ENCODE measurements at regions not wholly inside any gene's neighbourhood (a gene's known extent, or its start where the extent isn't known, plus 50 kb on each side); places are given as distances from the start of the nearest gene placed in this dataset.

GRCh38 chr21:41689289-41689583 is 77.6 kb downstream of the RIPK4 start:
- Mint-ChIP-seq H3K27ac (no peak overlapping the region), H3K27me3 (peaks cover 39% of the 10 kb centered on the region), H3K4me3 (no peak overlapping the region), H3K9me3 (peaks cover 0 to 7% of the 10 kb centered on the region in 2 donors), H3K4me1 (no peaks in the 10 kb centered on the region)
- ATAC-seq (peak; percentile 69), DNase-seq (no peak)

- no peak overlapping the region for H3K27ac Mint-ChIP-seq
- H3K4me1 Mint-ChIP-seq: no peaks in the 10 kb centered on the region
- no peak for DNase-seq
Measured at GRCh38 chr21:41687633-41688032, 79.2 kb downstream of the RIPK4 start.

GRCh38 chr21:41686664-41687063 is 80.2 kb downstream of the RIPK4 start:
- Mint-ChIP-seq H3K9me3 (no peaks in the 10 kb centered on the region), H3K4me3 (no peak overlapping the region), H3K27me3 (peaks cover 30% of the 10 kb centered on the region), H3K4me1 (no peaks in the 10 kb centered on the region), H3K27ac (no peak overlapping the region)
- DNase-seq: no peak
- no peak for ATAC-seq

More at GRCh38 chr21:41687633-41688032, 79.2 kb downstream of the RIPK4 start:
- H3K27me3 Mint-ChIP-seq: peaks cover 30% of the 10 kb centered on the region
- H3K9me3 Mint-ChIP-seq: no peaks in the 10 kb centered on the region
- ATAC-seq: no peak
- H3K4me3 Mint-ChIP-seq: no peak overlapping the region

- Mint-ChIP-seq H3K4me3 (no peak overlapping the region), H3K27me3 (peaks cover 30% of the 10 kb centered on the region), H3K4me1 (no peaks in the 10 kb centered on the region), H3K9me3 (no peaks in the 10 kb centered on the region), H3K27ac (no peak overlapping the region)
- ATAC-seq: no peak
- DNase-seq: no peak
Measured at GRCh38 chr21:41685511-41686149, 81.2 kb downstream of the RIPK4 start.

GRCh38 chr21:41684381-41685245 is 82.2 kb downstream of the RIPK4 start:
- no peak for ATAC-seq
- no peak overlapping the region for H3K4me3 Mint-ChIP-seq
- no peaks in the 10 kb centered on the region for H3K9me3 Mint-ChIP-seq
- peaks cover 30% of the 10 kb centered on the region for H3K27me3 Mint-ChIP-seq
- H3K27ac Mint-ChIP-seq: no peak overlapping the region
- no peaks in the 10 kb centered on the region for H3K4me1 Mint-ChIP-seq
- DNase-seq: no peak

- ATAC-seq: no peak
- H3K4me1 Mint-ChIP-seq: no peaks in the 10 kb centered on the region
- H3K27ac Mint-ChIP-seq: no peak overlapping the region
Measured at GRCh38 chr21:41683815-41684214, 83.0 kb downstream of the RIPK4 start.

GRCh38 chr21:41682719-41683179 is 84.1 kb downstream of the RIPK4 start:
- Mint-ChIP-seq H3K4me1 (no peaks in the 10 kb centered on the region), H3K27ac (peak overlapping the region in 1 of 2 donors; percentile 91), H3K27me3 (peaks cover 31% of the 10 kb centered on the region), H3K4me3 (no peak overlapping the region), H3K9me3 (no peaks in the 10 kb centered on the region)
- ATAC-seq (no peak), DNase-seq (no peak)

More at GRCh38 chr21:41683815-41684214, 83.0 kb downstream of the RIPK4 start:
- H3K9me3 Mint-ChIP-seq: no peaks in the 10 kb centered on the region
- DNase-seq: no peak
- peaks cover 30% of the 10 kb centered on the region for H3K27me3 Mint-ChIP-seq
- no peak overlapping the region for H3K4me3 Mint-ChIP-seq

- H3K4me1 Mint-ChIP-seq: no peaks in the 10 kb centered on the region
- no peak for DNase-seq
- H3K9me3 Mint-ChIP-seq: no peaks in the 10 kb centered on the region
- H3K27me3 Mint-ChIP-seq: peaks cover 37% of the 10 kb centered on the region
- peak overlapping the region in 1 of 2 donors; percentile 42 for H3K27ac Mint-ChIP-seq
- no peak for ATAC-seq
- no peak overlapping the region for H3K4me3 Mint-ChIP-seq
Measured at GRCh38 chr21:41681939-41682718, 84.7 kb downstream of the RIPK4 start.

GRCh38 chr21:41681348-41681801 is 85.5 kb downstream of the RIPK4 start:
- Mint-ChIP-seq H3K27me3 (peaks cover 37% of the 10 kb centered on the region), H3K4me3 (no peak overlapping the region), H3K27ac (no peak overlapping the region), H3K4me1 (no peaks in the 10 kb centered on the region), H3K9me3 (no peaks in the 10 kb centered on the region)
- DNase-seq (no peak), ATAC-seq (no peak)

GRCh38 chr21:41680444-41681347 is 86.2 kb downstream of the RIPK4 start:
- H3K4me1 Mint-ChIP-seq: no peaks in the 10 kb centered on the region
- no peak overlapping the region for H3K27ac Mint-ChIP-seq
- DNase-seq (no peak), ATAC-seq (no peak)
- H3K27me3 Mint-ChIP-seq: peaks cover 35% of the 10 kb centered on the region
- H3K9me3 Mint-ChIP-seq: no peaks in the 10 kb centered on the region
- no peak overlapping the region for H3K4me3 Mint-ChIP-seq

GRCh38 chr21:41678924-41679318 is 87.9 kb downstream of the RIPK4 start:
- ATAC-seq: no peak

GRCh38 chr21:41678016-41678923 is 88.6 kb downstream of the RIPK4 start:
- H3K27me3 Mint-ChIP-seq: peaks cover 31% of the 10 kb centered on the region
- ATAC-seq (no peak), DNase-seq (no peak)
- H3K4me1 Mint-ChIP-seq: no peaks in the 10 kb centered on the region
- H3K27ac Mint-ChIP-seq: no peak overlapping the region
- H3K4me3 Mint-ChIP-seq: no peak overlapping the region
- H3K9me3 Mint-ChIP-seq: no peaks in the 10 kb centered on the region

More at GRCh38 chr21:41678924-41679318, 87.9 kb downstream of the RIPK4 start:
- Mint-ChIP-seq H3K4me1 (no peaks in the 10 kb centered on the region), H3K4me3 (no peak overlapping the region), H3K27me3 (peaks cover 31% of the 10 kb centered on the region), H3K9me3 (no peaks in the 10 kb centered on the region), H3K27ac (no peak overlapping the region)
- no peak for DNase-seq

GRCh38 chr21:41677671-41678015 is 89.2 kb downstream of the RIPK4 start:
- no peak overlapping the region for H3K4me3 Mint-ChIP-seq
- no peak for ATAC-seq
- peaks cover 25% of the 10 kb centered on the region for H3K27me3 Mint-ChIP-seq
- H3K4me1 Mint-ChIP-seq: no peaks in the 10 kb centered on the region
- H3K27ac Mint-ChIP-seq: no peak overlapping the region
- H3K9me3 Mint-ChIP-seq: no peaks in the 10 kb centered on the region
- no peak for DNase-seq

- Mint-ChIP-seq H3K9me3 (no peaks in the 10 kb centered on the region), H3K27ac (no peak overlapping the region), H3K27me3 (peaks cover 18% of the 10 kb centered on the region), H3K4me3 (no peak overlapping the region), H3K4me1 (peaks cover 9% of the 10 kb centered on the region)
- no peak for ATAC-seq
- DNase-seq: no peak
Measured at GRCh38 chr21:41676198-41676597, 90.7 kb downstream of the RIPK4 start.

Measured in stimulated activated naive CD8-positive, alpha-beta T cell treated with anti-CD3 and anti-CD28 coated beads, Interleukin-15, amount 100 ng/mL, for 72 hours (primary cell).